NCI-H2227 (cell line): ENCODE measurements at regions not wholly inside any gene's neighbourhood (a gene's known extent, or its start where the extent isn't known, plus 50 kb on each side); places are given as distances from the start of the nearest gene placed in this dataset.

Experiments used
- DNase-seq: peaks from one replicate; lab custom pipeline; 2025; ENCODE audit not compliant: unreplicated experiment; lab: John Stamatoyannopoulos, UW

DNA sequence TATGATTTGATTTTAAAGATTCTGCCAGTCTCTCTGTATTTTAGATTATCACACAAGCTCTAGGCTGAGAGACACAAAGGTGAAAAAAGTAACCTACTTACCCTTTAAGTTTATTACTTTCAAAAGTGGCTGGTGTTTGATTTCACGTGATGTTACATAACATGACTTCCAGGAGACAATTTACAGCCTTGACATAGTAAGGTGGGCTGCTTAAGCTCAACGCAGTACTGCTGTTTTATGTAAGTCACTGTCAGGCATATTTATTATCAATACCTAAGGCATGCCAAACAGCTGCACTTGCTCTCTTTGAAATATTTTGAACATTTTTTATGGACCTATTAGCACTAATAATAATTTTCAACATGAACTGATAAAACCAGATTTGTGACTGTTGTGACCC lies 451.5 kb upstream of the FAM241A start:
- peak; percentile 5 for DNase-seq

GRCh38 chr4:111695677-111696076 lies 449.6 kb upstream of the FAM241A start:
- DNase-seq: no peak

DNA sequence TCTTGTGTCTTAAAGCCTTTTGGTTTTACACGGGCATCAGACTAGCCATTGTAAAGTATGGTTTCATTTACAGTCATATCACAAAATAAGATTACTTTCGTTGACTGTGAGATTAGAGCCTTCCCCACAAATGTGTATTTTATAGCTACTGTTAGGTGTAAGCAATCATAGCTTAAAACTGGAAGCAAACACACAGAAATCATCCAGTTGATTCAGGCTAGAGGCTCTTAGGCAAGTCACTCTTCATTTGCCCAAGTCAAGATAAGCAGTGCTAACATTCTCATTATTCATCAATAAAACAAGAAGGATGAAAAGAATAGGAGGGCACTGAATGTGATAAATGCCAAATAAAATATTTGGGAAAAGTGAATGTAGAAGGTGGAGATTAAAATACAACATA lies 448.7 kb upstream of the FAM241A start:
- no peak for DNase-seq

GRCh38 chr4:111697176-111697942 lies 447.9 kb upstream of the FAM241A start:
- no peak for DNase-seq

GRCh38 chr4:111698361-111698760 lies 446.9 kb upstream of the FAM241A start:
- DNase-seq: no peak

DNA sequence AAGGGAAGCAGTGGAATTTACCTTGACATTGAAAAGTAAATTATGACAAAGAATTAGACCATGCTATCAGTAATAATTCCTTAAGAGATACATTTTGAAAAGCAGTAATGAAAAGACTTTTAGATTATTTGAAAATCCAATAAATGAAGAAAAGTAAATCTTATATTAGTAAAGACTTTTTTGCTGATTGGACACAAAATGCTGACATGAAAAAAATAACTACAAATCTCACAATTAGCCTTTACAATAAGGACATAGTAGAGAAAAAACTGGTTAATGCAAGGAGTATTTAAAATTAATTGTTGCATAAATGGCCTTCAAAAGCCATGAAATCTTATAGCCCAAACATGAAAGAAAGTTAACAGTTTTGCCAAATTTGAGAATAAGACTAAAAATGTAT lies 446.1 kb upstream of the FAM241A start:
- no peak for DNase-seq

GRCh38 chr4:111701102-111701501 lies 444.2 kb upstream of the FAM241A start:
- no peak for DNase-seq

DNA sequence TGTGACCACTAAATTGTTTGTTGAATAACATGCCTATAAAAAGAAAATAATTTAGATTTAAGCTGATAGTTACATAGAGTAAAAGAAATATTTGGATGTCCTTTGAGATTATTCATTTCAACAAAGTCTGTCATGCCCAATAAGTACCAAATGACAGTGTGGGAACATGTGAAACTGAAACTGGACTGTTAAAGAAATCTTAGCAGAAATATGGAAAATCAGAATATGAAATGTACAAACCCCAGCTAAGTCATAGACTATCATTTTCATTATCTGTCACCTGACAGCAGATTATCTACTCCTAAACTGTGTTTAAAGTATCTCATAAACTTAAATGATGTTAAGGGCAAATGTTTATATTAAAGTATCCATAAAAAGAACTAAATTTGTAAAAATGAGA lies 437.8 kb upstream of the FAM241A start:
- no peak for DNase-seq

GRCh38 chr4:111712093-111712677 lies 433.1 kb upstream of the FAM241A start:
- DNase-seq: no peak

DNA sequence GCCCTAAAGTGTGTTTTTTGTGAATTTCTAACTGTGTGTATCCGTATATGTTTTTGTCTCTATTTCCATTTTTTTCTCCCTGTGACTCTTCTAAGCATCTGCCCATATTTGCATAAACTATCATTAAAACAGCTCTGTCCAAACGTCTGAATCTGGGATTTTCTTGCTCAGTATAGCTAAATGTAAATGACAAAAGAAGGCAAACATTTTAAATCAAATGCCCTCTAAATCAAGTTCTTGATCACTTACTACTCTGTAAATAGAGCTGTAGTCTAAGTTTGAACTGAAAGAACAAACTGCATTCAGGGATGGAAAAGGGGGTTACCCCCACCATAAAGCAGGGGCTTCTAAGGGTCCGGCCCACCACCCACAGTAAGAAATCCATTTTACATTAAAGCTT lies 432.0 kb upstream of the FAM241A start:
- no peak for DNase-seq

DNA sequence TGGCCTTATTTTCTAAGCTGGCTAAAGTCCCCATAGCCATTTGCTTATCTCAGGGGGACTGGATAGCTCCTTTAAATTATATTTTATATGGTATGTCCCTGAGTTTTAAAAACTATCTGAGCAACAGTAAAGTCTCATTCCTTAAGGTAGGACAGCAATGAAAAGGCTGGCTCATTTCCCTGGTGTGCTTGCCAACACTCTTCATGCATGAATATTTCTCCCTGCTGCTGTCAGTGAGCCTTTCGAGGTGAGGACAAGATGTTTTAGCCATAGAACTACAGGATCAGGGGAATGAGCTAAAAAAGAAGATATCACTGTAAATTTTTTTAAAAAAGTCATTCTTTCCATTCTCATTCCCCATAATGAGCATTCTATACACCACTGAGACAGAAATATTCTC lies 427.3 kb upstream of the FAM241A start:
- DNase-seq: no peak

- peak; percentile 41 for DNase-seq
These were observed 426.3 kb upstream of the FAM241A start for GRCh38 chr4:111718763-111719559.

DNA sequence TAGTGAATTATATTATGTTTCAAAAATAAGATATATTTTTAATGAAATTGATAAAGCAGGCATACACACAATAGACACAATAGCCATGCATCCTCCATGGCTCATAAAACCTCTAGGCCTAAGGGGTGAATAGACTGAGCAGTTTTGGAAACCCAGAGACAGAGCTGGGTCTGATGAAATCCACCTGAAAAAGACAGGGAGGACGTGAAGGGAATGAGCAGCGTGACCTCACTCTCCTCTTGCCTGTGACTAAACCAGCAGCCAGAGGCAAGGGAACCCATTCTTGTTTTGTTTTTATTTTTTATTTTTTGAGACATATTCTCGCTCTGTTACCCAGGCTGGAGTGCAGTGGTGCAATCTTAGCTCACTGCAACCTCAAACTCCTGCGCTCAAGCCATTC lies 424.4 kb upstream of the FAM241A start:
- no peak for DNase-seq

DNA sequence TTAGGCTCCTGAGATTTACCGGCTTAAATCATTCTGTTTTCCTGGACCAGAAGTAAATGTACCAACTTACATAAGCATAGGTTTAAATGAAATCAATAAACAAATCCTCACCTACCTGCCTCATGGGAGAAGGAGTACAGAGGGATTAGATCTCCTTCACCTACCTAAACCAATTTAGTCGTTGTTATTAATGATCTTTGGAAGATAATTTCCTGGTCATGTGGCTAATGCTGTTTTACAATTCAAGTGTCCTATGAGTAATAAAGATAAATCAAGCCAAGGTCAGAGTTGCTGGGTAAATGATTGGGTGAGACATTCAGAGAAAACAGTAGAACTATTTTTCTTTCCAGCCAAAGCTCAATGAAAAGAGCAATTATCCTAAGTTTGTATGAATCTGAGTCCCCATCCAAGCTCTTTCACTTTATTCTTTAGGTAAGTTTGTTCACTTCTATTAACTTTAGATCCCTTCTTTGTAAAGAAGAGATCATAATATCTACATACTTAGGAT lies 423.0 kb upstream of the FAM241A start:
- DNase-seq: no peak

- DNase-seq: no peak
These were observed 408.7 kb upstream of the FAM241A start for GRCh38 chr4:111736516-111736915.

GRCh38 chr4:111744847-111745246 lies 400.4 kb upstream of the FAM241A start:
- no peak for DNase-seq

DNA sequence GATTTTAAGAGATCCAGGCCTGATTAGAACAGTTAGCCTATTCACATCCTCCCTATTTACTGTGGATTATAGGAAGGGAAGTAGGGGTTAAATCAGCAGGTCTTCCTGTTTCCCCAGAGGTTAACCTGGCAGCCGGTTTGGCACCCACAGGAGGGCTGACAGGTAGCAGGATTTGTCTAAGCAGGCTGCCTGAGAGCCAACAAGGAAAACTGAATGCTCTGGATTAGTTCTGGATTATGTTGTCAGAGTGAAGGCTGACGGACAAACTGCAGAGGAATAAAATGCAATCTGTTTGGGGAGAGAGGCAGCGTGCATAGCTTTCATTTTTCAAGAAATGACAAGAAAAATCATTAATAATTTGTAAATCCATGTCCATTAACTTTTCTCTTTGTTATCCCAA lies 397.1 kb upstream of the FAM241A start:
- no peak for DNase-seq

DNA sequence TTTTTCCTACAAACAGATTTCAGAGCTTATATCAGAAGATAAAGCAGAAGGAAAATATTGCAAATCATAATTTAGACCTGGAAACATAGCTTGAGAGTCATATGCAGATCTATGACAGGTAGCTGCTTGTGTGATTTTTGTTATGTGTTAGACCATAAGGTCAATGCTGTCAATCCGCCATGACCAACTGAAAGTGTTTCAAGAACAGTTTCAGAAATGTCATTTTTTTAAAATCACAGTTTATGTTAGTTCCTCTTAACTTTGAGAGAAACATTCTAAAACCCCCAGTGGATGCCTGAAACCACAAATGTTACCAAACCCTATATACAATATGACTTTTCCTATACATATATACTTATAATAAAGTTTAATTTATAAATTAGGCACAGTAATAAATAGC lies 391.3 kb upstream of the FAM241A start:
- DNase-seq: no peak

DNA sequence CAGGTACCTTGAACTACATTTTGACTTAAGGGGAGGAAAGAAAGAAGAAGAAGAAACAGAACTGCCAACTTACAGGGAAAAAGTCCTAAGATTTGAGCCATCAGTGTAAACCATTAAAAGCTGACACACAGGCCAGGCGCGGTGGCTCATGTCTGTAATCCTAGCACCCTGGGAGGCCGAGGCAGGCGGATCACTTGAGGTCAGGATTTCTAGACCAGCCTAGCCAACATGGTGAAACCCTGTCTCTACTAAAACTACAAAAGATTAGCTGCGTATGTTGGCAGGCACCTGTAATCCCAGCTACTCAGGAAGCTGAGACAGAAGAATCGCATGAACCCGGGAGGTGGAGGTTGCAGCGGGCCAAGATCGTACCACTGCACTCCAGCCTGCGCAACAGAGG lies 389.7 kb upstream of the FAM241A start:
- no peak for DNase-seq

DNA sequence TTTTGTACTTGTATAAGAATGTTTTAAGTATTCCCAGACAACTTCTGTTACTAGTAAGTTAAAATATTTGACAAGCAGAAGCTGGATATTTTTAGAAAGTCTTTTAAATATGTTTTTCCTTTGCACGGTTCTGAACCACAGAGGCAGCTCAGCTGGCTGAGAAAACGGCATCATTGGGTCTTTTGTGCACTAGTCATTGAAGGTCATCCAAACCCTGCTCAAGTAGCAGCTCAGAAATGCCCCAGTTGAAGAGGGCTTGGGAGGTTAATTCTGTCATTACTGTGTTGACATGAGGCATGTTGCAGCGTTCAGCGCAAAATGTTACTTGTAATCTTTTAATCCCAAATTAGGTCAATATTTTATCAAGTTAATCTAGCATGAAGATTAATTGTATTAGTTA lies 383.7 kb upstream of the FAM241A start:
- DNase-seq: peak; percentile 4

- DNase-seq: no peak
These were observed 374.7 kb upstream of the FAM241A start for GRCh38 chr4:111770514-111770913.

GRCh38 chr4:111773858-111774257 lies 371.4 kb upstream of the FAM241A start:
- peak; percentile 82 for DNase-seq
